ENCODE measurements at regions not wholly inside any gene's neighbourhood (a gene's known extent, or its start where the extent isn't known, plus 50 kb on each side); places are given as distances from the start of the nearest gene placed in this dataset.

- ChIA-PET CTCF (interaction anchor here (0.9 to 2.8 kb wide), 4 partner anchors 52 to 899 kb away, joined by 3 to 21 read pairs (median 6); no protein-coding TSS in a partner anchor), POLR2A (no interaction called here)
- H3K9me3 ChIP-seq = no peaks in the 10 kb centered on the region
- H3K36me3 ChIP-seq (replicated peaks in 1 of 2; ENCODE audit: control insufficient read depth in 1 of 2, insufficient read depth in 2 of 2, low read length in 1 of 2) = no peaks in the 10 kb centered on the region
- WGBS (ENCODE audit: low lambda C conversion rate) = 78% methylated on average over 2 of the region's 2 CpGs
- H3K4me1 ChIP-seq (ENCODE audit: control insufficient read depth in 1 of 2, insufficient read depth in 2 of 2, low read depth in 1 of 2, low read length in 1 of 2) = no peaks in the 10 kb centered on the region; a peak in 1 of 4 replicates
- no peak overlapping the region for H2AFZ ChIP-seq (ENCODE audit: low read depth)
- TF ChIP-seq NRF1 (IDR thresholded peaks at IDR 0.05; ENCODE audit: low read depth, low read length) = no peak
- TF ChIP-seq JUND (IDR thresholded peaks at IDR 0.05) = no peak
- TF ChIP-seq TCF12 (IDR thresholded peaks at IDR 0.05) = no peak
- TF ChIP-seq PBX3 (IDR thresholded peaks at IDR 0.05) = no peak
- TF ChIP-seq YY1 (IDR thresholded peaks at IDR 0.05; ENCODE audit: low read depth) = no peak
- TF ChIP-seq EP300 (IDR thresholded peaks at IDR 0.05; ENCODE audit: borderline replicate concordance in 1 of 2, low read depth in 1 of 2, low read length in 1 of 2) = no peak
- TF ChIP-seq POLR2AphosphoS5 (IDR thresholded peaks at IDR 0.05; ENCODE audit: low read depth, low read length) = no peak
- no peak for TF ChIP-seq REST (IDR thresholded peaks at IDR 0.05; ENCODE audit: low read depth, low read length)
- TF ChIP-seq CHD2 (IDR thresholded peaks at IDR 0.05; ENCODE audit: low read length, partially characterized antibody) = no peak
- TF ChIP-seq RCOR1 (IDR thresholded peaks at IDR 0.05; ENCODE audit: low read length) = no peak
- no peak for TF ChIP-seq FOXM1 (IDR thresholded peaks at IDR 0.05; ENCODE audit: low read depth)
- no peak for TF ChIP-seq MEF2A (IDR thresholded peaks at IDR 0.05; ENCODE audit: borderline replicate concordance, low read depth)
- TF ChIP-seq SIN3A (IDR thresholded peaks at IDR 0.05; ENCODE audit: borderline replicate concordance, low read depth, low read length) = no peak
- no peak for TF ChIP-seq TAF1 (IDR thresholded peaks at IDR 0.05; ENCODE audit: borderline replicate concordance, low read depth, low read length)
- H3K9ac ChIP-seq = no peak overlapping the region
- H3F3A ChIP-seq (replicated peaks; ENCODE audit: insufficient read depth) = no peaks in the 10 kb centered on the region
- H3K27me3 ChIP-seq (ENCODE audit: insufficient read depth) = no peaks in the 10 kb centered on the region
- H3K79me2 ChIP-seq (ENCODE audit: insufficient read depth) = no peaks in the 10 kb centered on the region
- no peak for DNase-seq
- H4K20me1 ChIP-seq (ENCODE audit: insufficient read depth) = no peaks in the 10 kb centered on the region
- no peak overlapping the region for H3K27ac ChIP-seq (ENCODE audit: low read depth in 2 of 2, low read length in 1 of 2)
- H3K4me2 ChIP-seq = no peak overlapping the region
- H3K9me2 ChIP-seq = no peaks in the 10 kb centered on the region
- no peak overlapping the region for H3K4me3 ChIP-seq (ENCODE audit: low read depth in 2 of 2, low read length in 1 of 2)
These were observed 203.1 kb downstream of the SLC7A11 start for GRCh38 chr4:138039010-138039409.

- Histone ChIP-seq H3K27me3 (ENCODE audit: insufficient read depth) (no peaks in the 10 kb centered on the region), H3K79me2 (ENCODE audit: insufficient read depth) (no peaks in the 10 kb centered on the region), H3K9ac (no peak overlapping the region), H3K4me1 (ENCODE audit: control insufficient read depth in 1 of 2, insufficient read depth in 2 of 2, low read depth in 1 of 2, low read length in 1 of 2) (no peaks in the 10 kb centered on the region; a peak in 1 of 4 replicates), H3F3A (replicated peaks; ENCODE audit: insufficient read depth) (no peaks in the 10 kb centered on the region), H4K20me1 (ENCODE audit: insufficient read depth) (no peaks in the 10 kb centered on the region), H3K9me3 (no peaks in the 10 kb centered on the region), H3K9me2 (no peaks in the 10 kb centered on the region), H3K36me3 (replicated peaks in 1 of 2; ENCODE audit: control insufficient read depth in 1 of 2, insufficient read depth in 2 of 2, low read length in 1 of 2) (no peaks in the 10 kb centered on the region), H3K4me2 (no peak overlapping the region), H2AFZ (ENCODE audit: low read depth) (no peak overlapping the region; the same call in 1 of the 2 replicates), H3K4me3 (ENCODE audit: low read depth in 2 of 2, low read length in 1 of 2) (no peak overlapping the region), H3K27ac (ENCODE audit: low read depth in 2 of 2, low read length in 1 of 2) (no peak overlapping the region)
- TF ChIP-seq MEF2A (IDR thresholded peaks at IDR 0.05; ENCODE audit: borderline replicate concordance, low read depth) = no peak
- no peak for TF ChIP-seq USF2 (IDR thresholded peaks at IDR 0.05; ENCODE audit: borderline replicate concordance, low read depth, low read length)
- TF ChIP-seq RAD21 (IDR thresholded peaks at IDR 0.05; ENCODE audit: low read length) = no peak
- TF ChIP-seq ELF1 (IDR thresholded peaks at IDR 0.05) = no peak
- TF ChIP-seq TEAD4 (IDR thresholded peaks at IDR 0.05; ENCODE audit: borderline replicate concordance, insufficient read depth) = no peak
- POLR2A ChIA-PET = no interaction called here
- DNase-seq = no peak
- CTCF ChIA-PET = interaction anchor here (0.6 to 4.8 kb wide), 7 partner anchors 9 to 882 kb away, joined by 3 to 49 read pairs (median 3); no protein-coding TSS in a partner anchor
- WGBS (ENCODE audit: low lambda C conversion rate) = 66% methylated on average over 3 of the region's 3 CpGs
These were observed 204.5 kb downstream of the SLC7A11 start for GRCh38 chr4:138037696-138038095.
